Immature natural killer cell (primary cell): ENCODE measurements at regions not wholly inside any gene's neighbourhood (a gene's known extent, or its start where the extent isn't known, plus 50 kb on each side); places are given as distances from the start of the nearest gene placed in this dataset.
A peak's percentile ranks its signal among the peaks of the same experiment; 100 is the strongest.

Source experiments
- DNase-seq, 3 donors: peaks; one replicate each; pipeline ENCODE4 v3.0.0; 2022; ENCODE audit warnings: mixed read lengths in 1 of 3
- H3K27ac Mint-ChIP-seq, 6 donors: one replicate each; pipeline ENCODE4 v1.8.0; 2020; ENCODE audit warnings: mixed read lengths in 6 of 6, mild to moderate bottlenecking in 5 of 6, inconsistent platforms in 4 of 6, moderate library complexity in 3 of 6
- H3K27me3 Mint-ChIP-seq, 3 donors: one replicate each; pipeline ENCODE4 v1.8.0; 2020 to 2021; ENCODE audit warnings: low read depth in 3 of 3, mild to moderate bottlenecking in 3 of 3, mixed read lengths in 3 of 3, moderate library complexity in 3 of 3, inconsistent platforms in 1 of 3
- H3K36me3 Mint-ChIP-seq, 3 donors: one replicate each; pipeline ENCODE4 v1.8.0; 2020; ENCODE audit warnings: mixed read lengths in 3 of 3, inconsistent platforms in 2 of 3, mild to moderate bottlenecking in 2 of 3
- H3K4me1 Mint-ChIP-seq, 2 donors: one replicate each; pipeline ENCODE4 v1.8.0; 2020; ENCODE audit warnings: inconsistent platforms in 2 of 2, mild to moderate bottlenecking in 2 of 2, mixed read lengths in 2 of 2, moderate library complexity in 1 of 2
- H3K4me3 Mint-ChIP-seq, 5 donors: one replicate each; pipeline ENCODE4 v1.8.0; 2020; ENCODE audit warnings: mild to moderate bottlenecking in 5 of 5, mixed read lengths in 5 of 5, inconsistent platforms in 3 of 5, moderate library complexity in 3 of 5
- H3K9me3 Mint-ChIP-seq, 6 donors: one replicate each; pipeline ENCODE4 v1.8.0; 2020; ENCODE audit warnings: mild to moderate bottlenecking in 6 of 6, mixed read lengths in 6 of 6, inconsistent platforms in 4 of 6, moderate library complexity in 3 of 6

DNA sequence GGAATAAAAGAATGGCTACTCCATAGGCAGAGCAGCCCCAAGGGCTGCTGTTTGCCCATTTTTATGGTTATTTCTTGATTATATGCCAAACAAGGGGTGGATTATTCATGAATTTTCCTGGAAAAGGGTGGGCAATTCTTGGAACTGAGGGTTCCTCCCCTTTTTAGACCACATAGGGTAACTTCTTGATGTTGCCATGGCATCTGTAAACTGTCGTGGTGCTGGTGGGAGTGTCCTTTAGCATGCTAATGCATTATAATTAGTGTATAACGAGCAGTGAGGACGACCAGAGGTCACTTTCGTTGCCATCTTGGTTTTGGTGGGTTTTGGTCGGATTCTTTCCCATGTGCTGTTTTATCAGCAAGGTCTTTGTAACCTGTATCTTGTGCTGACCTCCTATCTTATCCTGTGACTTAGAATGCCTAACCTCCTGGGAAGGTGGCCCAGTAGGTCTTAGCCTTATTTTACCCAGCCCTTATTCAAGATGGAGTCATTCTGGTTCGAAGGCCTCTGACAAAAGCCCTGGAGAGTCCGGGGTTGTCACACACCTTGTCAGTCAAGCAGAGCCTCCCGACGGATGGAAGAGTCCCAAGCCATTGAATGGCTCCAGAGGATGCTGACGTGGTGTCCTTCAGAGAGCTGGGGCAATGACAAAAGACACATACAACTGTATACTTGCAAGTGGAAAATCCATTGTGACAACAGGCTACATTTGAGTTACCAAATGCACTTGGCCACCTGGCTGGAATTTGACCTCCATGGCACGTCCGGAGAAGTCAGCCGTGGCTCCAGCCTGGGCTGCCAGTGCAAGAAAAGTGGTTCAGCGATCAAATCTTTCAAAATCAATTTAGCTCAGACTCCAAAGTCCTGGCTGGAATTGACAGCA, 67.1 kb upstream of the CLINT1 start:
- Mint-ChIP-seq H3K36me3 (no peaks in the 10 kb centered on the region), H3K4me3 (no peak overlapping the region), H3K9me3 (peaks cover 0 to 1% (median 0%) of the 10 kb centered on the region in 6 donors), H3K4me1 (no peaks in the 10 kb centered on the region), H3K27me3 (peaks cover 1 to 4% (median 2%) of the 10 kb centered on the region in 3 donors), H3K27ac (no peak overlapping the region)
- no peak for DNase-seq

DNA sequence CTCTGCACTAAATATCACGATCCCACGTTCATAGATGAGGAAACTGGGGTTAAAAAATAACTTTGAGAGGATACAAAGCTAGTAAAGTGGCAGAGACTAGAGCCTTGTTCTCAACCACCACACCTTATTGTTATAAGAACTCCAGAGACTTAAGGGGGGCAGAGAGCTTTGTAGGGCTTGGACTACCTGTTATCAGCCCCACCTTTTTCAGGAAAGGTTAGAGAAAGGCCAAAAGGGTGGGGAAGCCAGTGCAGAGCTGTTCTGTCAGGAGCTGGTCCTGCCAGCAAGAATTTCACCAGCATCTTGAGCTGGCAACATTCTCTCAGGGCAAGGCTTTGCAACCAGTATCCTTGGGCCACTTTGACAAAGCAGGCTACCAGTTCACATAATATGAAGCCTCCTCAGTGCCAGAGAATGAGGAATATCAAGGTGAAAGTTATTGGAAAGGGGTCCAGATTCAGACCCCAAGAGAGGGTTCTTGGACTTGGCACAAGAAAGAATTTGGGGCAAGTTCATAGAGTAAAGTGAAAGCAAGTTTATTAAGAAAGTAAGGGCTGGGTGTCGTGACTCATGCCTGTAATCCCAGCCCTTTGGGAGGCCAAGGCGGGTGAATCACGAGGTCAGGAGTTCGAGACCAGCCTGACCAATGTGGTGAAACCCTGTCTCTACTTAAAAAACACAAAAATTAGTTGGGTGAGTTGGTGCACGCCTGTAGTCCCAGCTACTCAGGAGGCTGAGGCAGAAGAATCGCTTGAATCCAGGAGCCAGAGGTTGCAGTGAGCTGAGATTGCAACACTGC, 66.2 kb upstream of the CLINT1 start:
- Mint-ChIP-seq H3K4me3 (no peak overlapping the region), H3K9me3 (peaks cover 0 to 1% (median 0%) of the 10 kb centered on the region in 6 donors), H3K27me3 (peaks cover 0 to 7% (median 2%) of the 10 kb centered on the region in 3 donors)

DNA sequence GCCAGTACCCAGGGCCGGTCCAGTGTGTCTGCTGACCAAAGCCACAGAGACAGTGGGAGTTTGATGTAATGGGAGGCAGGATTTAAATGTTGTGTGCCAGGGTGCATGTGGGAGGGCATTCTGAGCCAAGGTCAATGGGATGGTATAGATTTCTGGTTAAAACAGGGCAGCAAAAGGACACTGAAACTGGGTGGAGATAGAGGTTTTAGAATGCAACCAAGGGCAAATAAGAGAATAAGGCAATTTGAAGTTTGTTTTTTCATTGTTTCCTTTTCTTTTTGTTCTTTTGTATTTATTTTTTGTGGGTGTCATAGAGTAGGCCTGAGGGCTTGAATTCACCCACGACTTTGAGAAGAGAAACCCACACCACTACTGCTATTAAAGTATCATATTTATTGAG, 65.5 kb upstream of the CLINT1 start:
- H3K36me3 Mint-ChIP-seq = no peaks in the 10 kb centered on the region
- peaks cover 0 to 7% (median 2%) of the 10 kb centered on the region in 3 donors for H3K27me3 Mint-ChIP-seq
- H3K27ac Mint-ChIP-seq = no peak overlapping the region
- no peak overlapping the region for H3K4me3 Mint-ChIP-seq
- no peak for DNase-seq
- H3K4me1 Mint-ChIP-seq = peaks cover 4 to 6% of the 10 kb centered on the region in 2 donors
- no peaks in the 10 kb centered on the region for H3K9me3 Mint-ChIP-seq

More for the DNA sequence above, 66.2 kb upstream of the CLINT1 start:
- Mint-ChIP-seq H3K4me1 (no peaks in the 10 kb centered on the region), H3K27ac (peak overlapping the region in 1 of 6 donors; percentile 55), H3K36me3 (no peaks in the 10 kb centered on the region)
- DNase-seq = no peak

- no peak overlapping the region for H3K4me3 Mint-ChIP-seq
- H3K27ac Mint-ChIP-seq = no peak overlapping the region
- H3K27me3 Mint-ChIP-seq = peaks cover 2 to 7% (median 2%) of the 10 kb centered on the region in 3 donors
These were observed 64.8 kb upstream of the CLINT1 start for GRCh38 chr5:157923765-157924164.

GRCh38 chr5:157922026-157922425, 63.1 kb upstream of the CLINT1 start:
- H3K27ac Mint-ChIP-seq = no peak overlapping the region
- peaks cover 2 to 7% (median 2%) of the 10 kb centered on the region in 3 donors for H3K27me3 Mint-ChIP-seq
- DNase-seq = no peak
- H3K4me3 Mint-ChIP-seq = no peak overlapping the region
- peaks cover 16 to 17% of the 10 kb centered on the region in 2 donors for H3K4me1 Mint-ChIP-seq
- H3K9me3 Mint-ChIP-seq = no peaks in the 10 kb centered on the region
- H3K36me3 Mint-ChIP-seq = no peaks in the 10 kb centered on the region

More at GRCh38 chr5:157923765-157924164, 64.8 kb upstream of the CLINT1 start:
- Mint-ChIP-seq H3K4me1 (peaks cover 11 to 13% of the 10 kb centered on the region in 2 donors), H3K9me3 (no peaks in the 10 kb centered on the region), H3K36me3 (no peaks in the 10 kb centered on the region)
- no peak for DNase-seq

DNA sequence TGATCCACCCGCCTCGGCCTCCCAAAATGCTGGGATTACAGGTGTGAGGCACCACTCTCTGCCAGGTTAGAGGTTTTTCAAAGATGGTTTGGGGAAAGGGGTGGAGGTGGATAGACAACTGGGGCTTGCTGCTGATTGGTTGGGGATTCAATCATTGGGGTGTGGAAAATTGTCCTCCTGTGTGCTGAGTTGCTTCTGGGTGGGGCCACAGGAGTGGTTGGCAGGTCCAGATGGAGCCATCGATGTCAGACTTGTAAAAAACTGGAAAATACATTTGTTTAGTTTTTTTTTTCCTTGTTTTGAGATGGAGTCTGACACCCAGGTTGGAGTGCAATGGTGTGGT, 61.9 kb upstream of the CLINT1 start:
- Mint-ChIP-seq H3K27me3 (peaks cover 2 to 5% (median 2%) of the 10 kb centered on the region in 3 donors), H3K27ac (no peak overlapping the region), H3K9me3 (no peaks in the 10 kb centered on the region), H3K4me3 (no peak overlapping the region), H3K4me1 (peaks cover 16 to 17% of the 10 kb centered on the region in 2 donors), H3K36me3 (no peaks in the 10 kb centered on the region)
- no peak for DNase-seq

DNA sequence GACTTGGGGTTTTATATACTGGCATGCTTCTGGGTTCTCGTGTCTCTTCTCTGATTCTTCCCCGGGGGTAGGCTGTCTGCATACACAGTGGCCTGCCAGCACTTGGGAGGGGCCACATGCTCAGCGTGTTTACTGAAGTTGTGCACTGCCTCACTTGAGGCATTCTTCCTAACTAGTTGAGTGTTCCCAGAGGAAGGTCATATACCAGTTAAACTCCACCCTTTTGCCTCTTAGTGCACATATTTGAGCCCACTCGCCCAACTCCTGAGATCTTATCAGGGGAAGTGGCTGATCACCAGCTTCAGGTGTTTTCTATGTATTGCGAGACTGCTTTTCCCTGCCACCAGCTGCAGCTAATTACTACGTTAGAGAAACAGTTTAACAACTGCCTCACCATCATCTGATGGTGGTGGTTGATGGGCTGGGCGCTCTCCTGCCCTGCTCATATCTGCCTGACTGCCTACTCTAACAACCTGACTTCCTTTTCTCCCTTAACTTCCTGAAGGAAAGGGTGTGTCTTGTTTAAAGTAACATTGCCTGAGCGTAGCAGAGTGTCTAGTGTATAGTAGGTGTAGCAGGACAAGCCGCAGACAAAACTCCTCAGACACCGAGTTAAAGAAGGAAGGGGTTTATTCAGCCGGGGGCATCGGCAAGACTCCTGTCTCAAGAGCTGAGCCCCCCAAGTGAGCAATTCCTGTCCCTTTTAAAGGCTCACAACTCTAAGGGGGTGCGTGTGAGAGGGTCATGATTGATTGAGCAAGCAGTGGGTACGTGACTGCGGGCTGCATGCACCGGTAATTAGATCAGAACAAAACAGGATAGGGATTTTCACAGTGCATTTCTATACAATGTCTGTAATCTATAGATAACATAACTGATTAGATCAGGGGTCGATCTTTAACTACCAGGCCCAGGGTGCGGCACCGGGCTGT, 60.1 kb upstream of the CLINT1 start:
- peak overlapping the region in 4 of 5 donors; percentile 1 to 53 (median 21) for H3K4me3 Mint-ChIP-seq
- no peak for DNase-seq
- H3K27me3 Mint-ChIP-seq = peaks cover 0 to 3% (median 2%) of the 10 kb centered on the region in 3 donors
- no peaks in the 10 kb centered on the region for H3K36me3 Mint-ChIP-seq
- H3K27ac Mint-ChIP-seq = no peak overlapping the region
- H3K4me1 Mint-ChIP-seq = peaks cover 16 to 17% of the 10 kb centered on the region in 2 donors
- no peaks in the 10 kb centered on the region for H3K9me3 Mint-ChIP-seq

- DNase-seq = peak; percentile 36 to 43 (median 40)
- Mint-ChIP-seq H3K4me1 (peaks cover 16 to 17% of the 10 kb centered on the region in 2 donors), H3K4me3 (no peak overlapping the region), H3K36me3 (no peaks in the 10 kb centered on the region), H3K9me3 (no peaks in the 10 kb centered on the region), H3K27ac (no peak overlapping the region), H3K27me3 (peaks cover 0 to 3% (median 2%) of the 10 kb centered on the region in 3 donors)
These were observed 59.2 kb upstream of the CLINT1 start for GRCh38 chr5:157917899-157918809.

DNA sequence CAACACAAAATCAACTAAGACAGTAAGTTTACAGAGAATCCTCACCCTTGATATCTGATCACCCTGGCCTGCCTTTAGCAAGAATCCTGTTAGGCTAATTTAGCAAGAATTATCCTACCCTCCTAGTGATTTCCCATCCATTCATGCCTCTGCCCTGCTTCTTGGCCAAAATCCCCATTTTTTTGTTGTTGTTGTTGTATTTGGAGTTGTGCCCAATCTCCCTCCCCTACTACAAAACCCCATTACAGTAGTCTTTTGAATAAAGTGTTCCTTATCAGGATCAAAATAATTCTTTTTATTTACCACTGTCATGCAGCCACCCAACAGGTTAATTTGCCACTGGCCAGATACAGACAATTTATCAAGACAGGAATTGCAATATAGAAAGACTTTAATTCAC, 58.5 kb upstream of the CLINT1 start:
- Mint-ChIP-seq H3K4me1 (peaks cover 16 to 17% of the 10 kb centered on the region in 2 donors), H3K9me3 (no peaks in the 10 kb centered on the region), H3K36me3 (no peaks in the 10 kb centered on the region), H3K27me3 (peaks cover 0 to 3% (median 2%) of the 10 kb centered on the region in 3 donors), H3K27ac (no peak overlapping the region), H3K4me3 (no peak overlapping the region)
- no peak for DNase-seq

DNA sequence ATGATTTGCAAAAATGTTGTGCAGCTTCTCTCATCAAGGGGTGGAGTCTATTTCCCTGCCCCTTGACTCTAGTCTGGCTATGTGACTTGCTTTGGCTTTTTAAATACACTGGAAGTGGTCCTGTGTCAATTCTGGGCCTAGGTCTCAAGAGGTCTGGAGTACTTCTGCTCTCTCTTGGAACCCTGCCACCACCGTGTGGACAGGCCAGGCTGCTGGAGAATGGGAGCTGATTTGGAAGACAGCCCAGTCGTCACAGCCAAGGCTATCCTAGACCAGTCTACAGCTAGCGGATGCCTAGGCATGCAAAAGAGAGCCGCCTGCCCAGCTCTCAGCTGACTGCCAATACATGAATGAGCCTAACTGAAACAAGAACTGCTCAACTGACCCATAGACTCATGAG, 56.7 kb upstream of the CLINT1 start:
- Mint-ChIP-seq H3K9me3 (no peaks in the 10 kb centered on the region), H3K27me3 (peaks cover 0 to 2% (median 2%) of the 10 kb centered on the region in 3 donors), H3K4me3 (no peak overlapping the region), H3K36me3 (no peaks in the 10 kb centered on the region), H3K4me1 (peaks cover 16 to 17% of the 10 kb centered on the region in 2 donors), H3K27ac (no peak overlapping the region)
- no peak for DNase-seq

GRCh38 chr5:157914151-157914788, 55.3 kb upstream of the CLINT1 start:
- DNase-seq = no peak
- H3K27me3 Mint-ChIP-seq = peaks cover 0 to 2% (median 2%) of the 10 kb centered on the region in 3 donors
- no peak overlapping the region for H3K27ac Mint-ChIP-seq
- H3K36me3 Mint-ChIP-seq = no peaks in the 10 kb centered on the region
- no peaks in the 10 kb centered on the region for H3K9me3 Mint-ChIP-seq
- H3K4me1 Mint-ChIP-seq = peaks cover 8 to 11% of the 10 kb centered on the region in 2 donors
- no peak overlapping the region for H3K4me3 Mint-ChIP-seq

- Mint-ChIP-seq H3K27ac (no peak overlapping the region), H3K9me3 (no peaks in the 10 kb centered on the region), H3K36me3 (no peaks in the 10 kb centered on the region), H3K27me3 (peaks cover 0 to 2% (median 0%) of the 10 kb centered on the region in 3 donors), H3K4me1 (peaks cover 2 to 4% of the 10 kb centered on the region in 2 donors), H3K4me3 (no peak overlapping the region)
- DNase-seq = no peak
These were observed 54.6 kb upstream of the CLINT1 start for GRCh38 chr5:157913575-157913974.
